Spleen (tissue), 11 donors: ENCODE measurements at regions not wholly inside any gene's neighbourhood (a gene's known extent, or its start where the extent isn't known, plus 50 kb on each side); places are given as distances from the start of the nearest gene placed in this dataset.

Source experiments
- DNase-seq: peaks from one replicate; pipeline ENCODE4 v3.0.0-alpha.2; 2020
- H3K27ac ChIP-seq, 8 donors: fragments of 200-600 bp; sonication (generic) in 7 of 8; 1 replicate in 4 of 8; 2 replicates in 4 of 8; pipeline versions ENCODE4 v1.5.0 to v1.8.0; 2016 to 2021; ENCODE audit warnings: inconsistent platforms in 4 of 8, mild to moderate bottlenecking in 4 of 8, moderate library complexity in 1 of 8
- H3K27me3 ChIP-seq, 7 donors: fragments of 200-600 bp; sonication (generic) in 6 of 7; replicated peaks in 1 of 7; 1 replicate in 4 of 7; 2 replicates in 3 of 7; pipeline versions ENCODE4 v1.5.0 to v1.8.0; 2016 to 2021; ENCODE audit warnings: inconsistent platforms in 3 of 7, mild to moderate bottlenecking in 1 of 7
- H3K36me3 ChIP-seq, 6 donors: fragments of 200-600 bp; sonication (generic) in 5 of 6; 1 replicate in 4 of 6; 2 replicates in 2 of 6; pipeline versions ENCODE4 v1.5.0 to v1.8.0; 2016 to 2021; ENCODE audit warnings: inconsistent platforms in 2 of 6
- H3K4me1 ChIP-seq, 6 donors: fragments of 200-600 bp; sonication (generic) in 5 of 6; 1 replicate in 3 of 6; 2 replicates in 3 of 6; pipeline versions ENCODE4 v1.5.0 to v1.8.0; 2016 to 2021; ENCODE audit warnings: inconsistent platforms in 3 of 6
- H3K4me3 ChIP-seq, 8 donors: fragments of 200-600 bp; sonication (generic) in 7 of 8; 1 replicate in 4 of 8; 2 replicates in 4 of 8; pipeline versions ENCODE4 v1.5.0 to v1.8.0; 2016 to 2021; ENCODE audit warnings: inconsistent platforms in 4 of 8, mild to moderate bottlenecking in 4 of 8, moderate library complexity in 2 of 8
- H3K9me3 ChIP-seq, 8 donors: fragments of 200-600 bp; sonication (generic) in 7 of 8; 1 replicate in 4 of 8; 2 replicates in 4 of 8; pipeline versions ENCODE4 v1.5.0 to v1.8.0; 2016 to 2021; ENCODE audit warnings: inconsistent platforms in 4 of 8
- CTCF ChIP-seq, 11 experiments: fragments of 200-600 bp in 7 of 11; fragments of 450-650 bp in 4 of 11; sonication (generic) in 4 of 11; IDR thresholded peaks in 8 of 11; conservative IDR thresholded peaks in 3 of 11; 1 replicate in 7 of 11; 2 replicates in 4 of 11; pipeline versions ENCODE4 v1.4.0 to v1.8.0; 2016 to 2021; ENCODE audit warnings: antibody characterized with exemption in 11 of 11, inconsistent platforms in 4 of 11, mild to moderate bottlenecking in 1 of 11
- POLR2A ChIP-seq, 3 donors: fragments of 450-650 bp; IDR thresholded peaks; one replicate each; pipeline ENCODE4 v1.5.1; 2017; ENCODE audit warnings: antibody characterized with exemption in 3 of 3, mild to moderate bottlenecking in 1 of 3
- POLR2AphosphoS5 ChIP-seq, 3 donors: sonication (generic); formaldehyde crosslinking; IDR thresholded peaks; one replicate each; pipeline ENCODE4 v1.5.1; 2017; ENCODE audit warnings: antibody characterized with exemption in 3 of 3
- WGBS, 5 donors: extraction: QIAGEN DNeasy Blood & Tissue Kit in 3 of 5; methylation state at CpG; one replicate each; pipeline versions ENCODE4 v1.1.5 to v1.1.7; 2013 to 2018; 5-methylcytosine and 5-hydroxymethylcytosine counted together
- intact Hi-C: fragments of 100-400 bp; cut with DNase I; formaldehyde crosslinking; loops from one replicate; pipeline ENCODE4 v1.15.0; 2023; ENCODE audit warnings: low total_unique reads
- donor health status: healthy with polysubstance abuse.
- donor health status: DM: no; HTN: no; CAD: no; lungs with moderate emphysema.
- donor health status: DM: no; HTN: no; CAD: no.
- donor health status: Bipolar disorder and iron deficiency.
- donor health status: healthy.
- donor health status: DM: no; HTN: no; CAD: no.
- donor health status: DM: yes; HTN: yes; CAD: no.

- H3K27me3 ChIP-seq, result no peaks in the 10 kb centered on the region
- intact Hi-C loops, result no loop called here
- no peak for TF ChIP-seq CTCF (IDR thresholded peaks at IDR 0.05 in 8 of 11, conservative IDR thresholded peaks at IDR 0.05 in 3 of 11)
- TF ChIP-seq POLR2AphosphoS5 (IDR thresholded peaks at IDR 0.05), result no peak
- no peak for TF ChIP-seq POLR2A (IDR thresholded peaks at IDR 0.05)
- no peak overlapping the region for H3K27ac ChIP-seq
- WGBS, 5 donors, result 84 to 97% (median 89%) methylated on average over 1 of the region's 1 CpG
- no peak overlapping the region for H3K4me3 ChIP-seq
- no peaks in the 10 kb centered on the region for H3K36me3 ChIP-seq
- no peaks in the 10 kb centered on the region for H3K4me1 ChIP-seq
- peaks cover 0 to 3% (median 0%) of the 10 kb centered on the region in 8 donors for H3K9me3 ChIP-seq
- DNase-seq, result no peak
These were observed 939.5 kb upstream of the CHAC2 start for GRCh38 chr2:52828112-52828511.

GRCh38 chr2:52821631-52822030 lies 946.0 kb upstream of the CHAC2 start:
- Histone ChIP-seq H3K27me3 (no peaks in the 10 kb centered on the region), H3K36me3 (no peaks in the 10 kb centered on the region), H3K27ac (no peak overlapping the region), H3K4me1 (no peaks in the 10 kb centered on the region), H3K9me3 (peaks cover 0 to 4% (median 0%) of the 10 kb centered on the region in 8 donors), H3K4me3 (no peak overlapping the region)
- DNase-seq, result no peak
- intact Hi-C loops, result no loop called here
- TF ChIP-seq POLR2AphosphoS5 (IDR thresholded peaks at IDR 0.05), result no peak
- no peak for TF ChIP-seq POLR2A (IDR thresholded peaks at IDR 0.05)
- no peak for TF ChIP-seq CTCF (IDR thresholded peaks at IDR 0.05 in 8 of 11, conservative IDR thresholded peaks at IDR 0.05 in 3 of 11)

- intact Hi-C loops, result no loop called here
These were observed 948.6 kb upstream of the CHAC2 start for GRCh38 chr2:52818958-52819357.

GRCh38 chr2:52810460-52810859 lies 957.1 kb upstream of the CHAC2 start:
- Histone ChIP-seq H3K36me3 (no peaks in the 10 kb centered on the region), H3K4me3 (no peak overlapping the region), H3K4me1 (no peaks in the 10 kb centered on the region), H3K27me3 (no peaks in the 10 kb centered on the region), H3K9me3 (no peaks in the 10 kb centered on the region), H3K27ac (no peak overlapping the region)
- no peak for DNase-seq
- 32 to 40% (median 36%) methylated on average over 4 of the region's 4 CpGs for WGBS, 5 donors
- TF ChIP-seq POLR2AphosphoS5 (IDR thresholded peaks at IDR 0.05), result no peak
- no peak for TF ChIP-seq POLR2A (IDR thresholded peaks at IDR 0.05)
- TF ChIP-seq CTCF (IDR thresholded peaks at IDR 0.05 in 8 of 11, conservative IDR thresholded peaks at IDR 0.05 in 3 of 11), result peak in 2 of 11 experiments; percentile 20 to 26
- intact Hi-C loops, result no loop called here

More at GRCh38 chr2:52818958-52819357, 948.6 kb upstream of the CHAC2 start:
- Histone ChIP-seq H3K4me1 (no peaks in the 10 kb centered on the region), H3K27me3 (no peaks in the 10 kb centered on the region), H3K36me3 (no peaks in the 10 kb centered on the region), H3K4me3 (no peak overlapping the region), H3K27ac (no peak overlapping the region), H3K9me3 (peaks cover 0 to 4% (median 0%) of the 10 kb centered on the region in 8 donors)
- TF ChIP-seq CTCF (IDR thresholded peaks at IDR 0.05 in 8 of 11, conservative IDR thresholded peaks at IDR 0.05 in 3 of 11) (no peak), POLR2A (IDR thresholded peaks at IDR 0.05) (no peak), POLR2AphosphoS5 (IDR thresholded peaks at IDR 0.05) (no peak)
- no peak for DNase-seq
